ENCODE measurements at regions not wholly inside any gene's neighbourhood (a gene's known extent, or its start where the extent isn't known, plus 50 kb on each side); places are given as distances from the start of the nearest gene placed in this dataset.
"Not testable (repeated sequence)": the region's sequence is repeated elsewhere in the genome, so short reads cannot be mapped to it uniquely, and the experiment has no call there.

DNA sequence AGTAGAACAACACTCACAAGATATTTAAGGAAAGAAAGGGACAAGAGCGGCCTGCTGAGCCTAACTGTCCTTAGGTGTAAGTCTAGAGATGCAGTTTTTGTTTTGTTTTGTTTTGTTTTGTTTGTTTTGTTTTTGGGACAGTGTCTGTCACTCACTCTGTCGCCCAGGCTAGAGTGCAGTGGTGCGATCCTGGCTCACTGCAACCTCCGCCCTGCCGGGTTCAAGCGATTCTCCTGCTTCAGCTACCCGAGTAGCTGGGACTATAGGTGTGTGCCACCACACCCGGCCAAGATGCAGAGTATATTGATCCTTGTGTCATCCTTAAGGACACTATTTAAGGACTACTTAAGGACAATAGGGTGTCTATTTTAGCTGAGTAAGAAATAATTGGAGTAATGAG lies 84.1 kb upstream of the PARD3 start:
- no peak for DNase-seq
- CTCF ChIA-PET, result no interaction called here
- TF ChIP-seq, protein P1, sequence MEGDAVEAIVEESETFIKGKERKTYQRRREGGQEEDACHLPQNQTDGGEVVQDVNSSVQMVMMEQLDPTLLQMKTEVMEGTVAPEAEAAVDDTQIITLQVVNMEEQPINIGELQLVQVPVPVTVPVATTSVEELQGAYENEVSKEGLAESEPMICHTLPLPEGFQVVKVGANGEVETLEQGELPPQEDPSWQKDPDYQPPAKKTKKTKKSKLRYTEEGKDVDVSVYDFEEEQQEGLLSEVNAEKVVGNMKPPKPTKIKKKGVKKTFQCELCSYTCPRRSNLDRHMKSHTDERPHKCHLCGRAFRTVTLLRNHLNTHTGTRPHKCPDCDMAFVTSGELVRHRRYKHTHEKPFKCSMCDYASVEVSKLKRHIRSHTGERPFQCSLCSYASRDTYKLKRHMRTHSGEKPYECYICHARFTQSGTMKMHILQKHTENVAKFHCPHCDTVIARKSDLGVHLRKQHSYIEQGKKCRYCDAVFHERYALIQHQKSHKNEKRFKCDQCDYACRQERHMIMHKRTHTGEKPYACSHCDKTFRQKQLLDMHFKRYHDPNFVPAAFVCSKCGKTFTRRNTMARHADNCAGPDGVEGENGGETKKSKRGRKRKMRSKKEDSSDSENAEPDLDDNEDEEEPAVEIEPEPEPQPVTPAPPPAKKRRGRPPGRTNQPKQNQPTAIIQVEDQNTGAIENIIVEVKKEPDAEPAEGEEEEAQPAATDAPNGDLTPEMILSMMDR (IDR thresholded peaks at IDR 0.05; ENCODE audit: unreplicated experiment), result no peak
- Mint-ChIP-seq H3K9me3 (ENCODE audit: low read depth, unreplicated experiment) (no peaks in the 10 kb centered on the region), H3K36me3 (ENCODE audit: insufficient read depth, unreplicated experiment) (no peaks in the 10 kb centered on the region), H3K27ac (ENCODE audit: unreplicated experiment) (no peak overlapping the region), H3K27me3 (ENCODE audit: unreplicated experiment) (no peaks in the 10 kb centered on the region), H3K4me1 (ENCODE audit: low read depth, unreplicated experiment) (no peaks in the 10 kb centered on the region), H3K4me3 (ENCODE audit: low read depth, unreplicated experiment) (no peak overlapping the region)
- no TSS peak for BruUV-seq (replicated peaks)
- intact Hi-C loops (cut with micrococcal nuclease; ENCODE audit: unreplicated experiment), result no loop called here

DNA sequence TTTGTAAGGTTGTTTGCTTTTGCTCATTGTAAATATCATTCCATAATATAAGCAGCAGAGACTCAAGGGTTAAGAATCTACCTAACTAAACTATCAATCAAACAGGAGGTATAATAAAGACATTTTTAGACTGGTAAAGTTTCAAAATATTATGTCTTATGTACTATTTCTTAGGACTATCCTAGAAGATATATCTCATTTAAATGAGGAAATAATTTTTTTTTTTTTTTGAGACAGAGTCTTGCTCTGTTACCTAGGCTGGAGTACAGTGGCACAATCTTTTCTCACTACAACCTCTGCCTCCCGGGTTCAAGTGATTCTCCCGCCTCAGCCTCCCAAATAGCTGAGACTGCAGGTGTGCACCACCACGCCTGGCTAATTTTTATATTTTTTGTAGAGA lies 80.9 kb upstream of the PARD3 start:
- BruUV-seq (replicated peaks), result no TSS peak
- Mint-ChIP-seq H3K4me1 (ENCODE audit: low read depth, unreplicated experiment) (no peaks in the 10 kb centered on the region), H3K27me3 (ENCODE audit: unreplicated experiment) (no peaks in the 10 kb centered on the region), H3K27ac (ENCODE audit: unreplicated experiment) (no peak overlapping the region), H3K9me3 (ENCODE audit: low read depth, unreplicated experiment) (no peaks in the 10 kb centered on the region), H3K4me3 (ENCODE audit: low read depth, unreplicated experiment) (no peak overlapping the region), H3K36me3 (ENCODE audit: insufficient read depth, unreplicated experiment) (no peaks in the 10 kb centered on the region)
- intact Hi-C loops (cut with micrococcal nuclease; ENCODE audit: unreplicated experiment), result no loop called here
- TF ChIP-seq, protein P1 (IDR thresholded peaks at IDR 0.05; ENCODE audit: unreplicated experiment), result no peak
- no peak for DNase-seq
- CTCF ChIA-PET, result no interaction called here

DNA sequence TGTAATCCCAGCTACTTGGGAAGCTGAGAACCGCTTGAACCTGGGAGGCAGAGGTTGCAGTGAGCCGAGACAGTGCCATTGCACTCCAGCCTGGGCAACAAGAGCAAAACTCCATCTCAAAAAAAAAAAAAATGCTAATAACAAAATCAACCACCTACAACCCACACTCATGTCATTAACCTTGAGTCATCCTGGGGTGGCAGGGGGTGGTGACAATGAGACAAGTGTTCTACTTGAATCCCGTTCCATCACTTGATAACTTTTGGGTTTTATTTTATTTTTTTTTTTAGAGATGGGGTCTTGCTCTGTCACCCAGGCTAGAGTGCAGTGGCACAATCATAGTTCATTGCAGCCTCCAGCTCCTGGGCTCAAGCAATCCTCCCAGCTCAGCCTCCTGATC lies 80.0 kb upstream of the PARD3 start:
- not testable (repeated sequence) for BruUV-seq (replicated peaks)

DNA sequence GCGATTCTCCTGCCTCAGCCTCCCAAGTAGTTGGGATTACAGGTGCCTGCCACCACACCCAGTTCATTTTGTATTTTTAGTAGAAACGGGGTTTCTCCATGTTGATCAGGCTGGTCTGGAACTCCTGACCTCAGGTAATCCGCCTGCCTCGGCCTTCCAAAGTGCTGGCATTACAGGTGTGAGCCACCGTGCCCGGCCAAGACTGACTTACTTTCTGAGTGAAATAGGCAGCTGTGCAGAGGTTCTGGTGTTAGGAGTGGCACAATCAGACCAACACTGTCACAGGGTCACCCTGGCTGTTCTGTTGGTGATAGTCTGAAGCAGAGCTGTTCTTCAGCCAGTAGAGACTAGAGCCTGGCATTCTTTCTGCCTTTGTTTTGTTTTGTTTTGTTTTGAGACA lies 77.4 kb upstream of the PARD3 start:
- intact Hi-C loops (cut with micrococcal nuclease; ENCODE audit: unreplicated experiment); H3K9me3 Mint-ChIP-seq (ENCODE audit: low read depth, unreplicated experiment): not testable (repeated sequence)

More for the DNA sequence above, 80.0 kb upstream of the PARD3 start:
- DNase-seq; H3K27me3 Mint-ChIP-seq (ENCODE audit: unreplicated experiment); H3K9me3 Mint-ChIP-seq (ENCODE audit: low read depth, unreplicated experiment); H3K36me3 Mint-ChIP-seq (ENCODE audit: insufficient read depth, unreplicated experiment); intact Hi-C loops (cut with micrococcal nuclease; ENCODE audit: unreplicated experiment); H3K27ac Mint-ChIP-seq (ENCODE audit: unreplicated experiment); H3K4me3 Mint-ChIP-seq (ENCODE audit: low read depth, unreplicated experiment); H3K4me1 Mint-ChIP-seq (ENCODE audit: low read depth, unreplicated experiment): not testable (repeated sequence)
- CTCF ChIA-PET, result interaction anchor here (0.7 kb wide), 1 partner anchor 171 kb away, joined by 3 read pairs; no protein-coding TSS in a partner anchor

DNA sequence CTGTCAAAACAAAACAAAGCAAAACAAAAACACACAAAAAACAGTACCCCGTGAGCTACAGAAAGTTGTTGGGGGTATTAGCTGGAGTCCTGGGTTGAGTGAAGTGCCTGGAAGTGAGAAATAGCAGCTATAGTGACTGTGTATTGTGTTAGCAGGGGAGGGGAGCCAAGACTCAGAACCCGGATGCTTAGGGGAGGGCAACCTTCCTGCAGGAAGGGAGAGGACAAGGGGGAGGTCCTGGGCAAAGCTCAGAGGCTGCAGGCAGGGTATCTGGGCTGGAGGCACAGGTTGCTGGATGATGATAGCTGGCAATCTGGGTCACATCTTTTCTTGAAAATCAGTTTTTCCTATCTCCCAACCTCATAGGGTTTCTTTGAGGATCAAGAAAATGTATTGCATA lies 75.8 kb upstream of the PARD3 start:
- TF ChIP-seq, protein P1 (IDR thresholded peaks at IDR 0.05; ENCODE audit: unreplicated experiment), result no peak
- Mint-ChIP-seq H3K27me3 (ENCODE audit: unreplicated experiment) (no peaks in the 10 kb centered on the region), H3K9me3 (ENCODE audit: low read depth, unreplicated experiment) (no peaks in the 10 kb centered on the region), H3K4me1 (ENCODE audit: low read depth, unreplicated experiment) (peaks cover 10% of the 10 kb centered on the region), H3K4me3 (ENCODE audit: low read depth, unreplicated experiment) (no peak overlapping the region), H3K36me3 (ENCODE audit: insufficient read depth, unreplicated experiment) (no peaks in the 10 kb centered on the region), H3K27ac (ENCODE audit: unreplicated experiment) (no peak overlapping the region)
- intact Hi-C loops (cut with micrococcal nuclease; ENCODE audit: unreplicated experiment), result no loop called here
- CTCF ChIA-PET, result no interaction called here
- no peak for DNase-seq
- no TSS peak for BruUV-seq (replicated peaks)

More for the DNA sequence above, 77.4 kb upstream of the PARD3 start:
- H3K27me3 Mint-ChIP-seq (ENCODE audit: unreplicated experiment); H3K4me3 Mint-ChIP-seq (ENCODE audit: low read depth, unreplicated experiment); H3K27ac Mint-ChIP-seq (ENCODE audit: unreplicated experiment); CTCF ChIA-PET; H3K36me3 Mint-ChIP-seq (ENCODE audit: insufficient read depth, unreplicated experiment); BruUV-seq (replicated peaks); DNase-seq: not testable (repeated sequence)
- H3K4me1 Mint-ChIP-seq (ENCODE audit: low read depth, unreplicated experiment), result peaks cover 10% of the 10 kb centered on the region

Measured in Calu3 (cell line).